Hepatocyte (in vitro differentiated cells): ENCODE measurements at regions not wholly inside any gene's neighbourhood (a gene's known extent, or its start where the extent isn't known, plus 50 kb on each side); places are given as distances from the start of the nearest gene placed in this dataset.

Experiments used
- CTCF ChIP-seq: fragments of 200-600 bp; sonication (generic); IDR thresholded peaks from 2 replicates; pipeline ENCODE4 v1.5.1; 2016; ENCODE audit warnings: antibody characterized with exemption, mild to moderate bottlenecking; ENCODE audit not compliant: poor library complexity
- EZH2 ChIP-seq: fragments of 200-600 bp; sonication (generic); IDR thresholded peaks from 2 replicates; pipeline ENCODE4 v1.6.1; 2016; ENCODE audit warnings: antibody characterized with exemption, mild to moderate bottlenecking, borderline replicate concordance

GRCh38 chr7:109951565-109951928 is 1139.4 kb upstream of the LRRN3 start:
- TF ChIP-seq EZH2, result no peak
- no peak for TF ChIP-seq CTCF
